ENCODE measurements at regions not wholly inside any gene's neighbourhood (a gene's known extent, or its start where the extent isn't known, plus 50 kb on each side); places are given as distances from the start of the nearest gene placed in this dataset.

DNA sequence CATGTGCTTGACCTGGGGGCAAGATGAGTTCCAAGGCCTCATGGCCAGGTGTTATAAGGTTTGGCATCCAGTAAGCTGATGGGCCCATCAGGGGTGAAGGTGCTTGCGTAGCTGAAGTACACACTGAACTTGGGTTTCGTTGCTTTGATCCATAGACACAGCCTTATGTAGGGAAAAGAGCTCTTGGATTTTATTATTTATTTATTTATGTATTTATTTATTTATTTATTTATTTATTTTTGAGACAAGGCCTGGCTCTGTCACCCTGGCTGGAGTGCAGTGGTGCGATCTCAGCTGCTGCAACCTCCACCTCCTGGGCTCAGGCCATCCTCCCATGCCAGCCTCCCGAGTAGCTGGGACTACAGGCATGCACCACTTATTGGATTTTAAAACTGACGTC, 63.2 kb downstream of the FOXD2 start:
- FAIRE-seq = no peak
- Histone ChIP-seq H3K4me3 (ENCODE audit: extremely low read depth in 1 of 4, insufficient read depth in 2 of 4, low read depth in 3 of 4, low read length in 4 of 4) (no peak overlapping the region), H4K91ac (replicated peaks; ENCODE audit: insufficient read length, low read length) (no peak overlapping the region), H3K4me1 (replicated peaks in 1 of 4; ENCODE audit: control insufficient read depth in 3 of 4, insufficient read depth in 4 of 4, low read length in 3 of 4) (no peaks in the 10 kb centered on the region), H3K27ac (ENCODE audit: low read depth, low read length) (no peak overlapping the region), H4K5ac (ENCODE audit: insufficient read length, low read depth, low read length) (no peak overlapping the region), H2BK5ac (ENCODE audit: low read depth, low read length) (no peak overlapping the region), H3K56ac (replicated peaks; ENCODE audit: insufficient read length, low read depth, low read length) (no peak overlapping the region), H2BK15ac (ENCODE audit: low read length) (no peak overlapping the region), H3K18ac (ENCODE audit: extremely low read depth, low read length) (no peak overlapping the region), H2AK5ac (ENCODE audit: low read depth, low read length) (no peak overlapping the region), H3K27me3 (replicated peaks in 1 of 4; ENCODE audit: control insufficient read depth in 3 of 4, extremely low read depth in 1 of 4, insufficient read depth in 3 of 4, low read length in 3 of 4) (peaks cover 1 to 16% (median 7%) of the 10 kb centered on the region in 4 experiments), H3K9ac (replicated peaks in 1 of 4; ENCODE audit: extremely low read depth in 1 of 4, low read depth in 3 of 4, low read length in 3 of 4) (no peak overlapping the region), H2BK120ac (replicated peaks; ENCODE audit: low read depth, low read length) (no peak overlapping the region), H3K79me1 (ENCODE audit: low read depth, low read length) (no peaks in the 10 kb centered on the region), H2BK20ac (ENCODE audit: low read length) (no peak overlapping the region), H3K14ac (ENCODE audit: insufficient read length) (no peak overlapping the region), H3K36me3 (ENCODE audit: control insufficient read depth in 2 of 4, insufficient read depth in 4 of 4, low read length in 3 of 4) (no peaks in the 10 kb centered on the region), H4K20me1 (replicated peaks in 1 of 2; ENCODE audit: control insufficient read depth in 1 of 2, insufficient read depth in 2 of 2, low read length in 2 of 2) (no peaks in the 10 kb centered on the region), H3K23me2 (ENCODE audit: low read depth, low read length) (no peaks in the 10 kb centered on the region), H3K23ac (ENCODE audit: insufficient read length) (no peak overlapping the region), H3K9me3 (ENCODE audit: insufficient read depth in 2 of 2, low read depth in 1 of 2, low read length in 1 of 2) (no peaks in the 10 kb centered on the region), H2AFZ (ENCODE audit: low read length) (no peak overlapping the region), H3K79me2 (ENCODE audit: control insufficient read depth in 1 of 2, insufficient read depth in 2 of 2, low read length in 2 of 2) (no peaks in the 10 kb centered on the region), H3K4me2 (ENCODE audit: insufficient read depth in 1 of 2, low read depth in 2 of 2, low read length in 2 of 2) (no peak overlapping the region), H3K4ac (replicated peaks; ENCODE audit: insufficient read length, low read depth, low read length) (no peak overlapping the region), H2BK12ac (ENCODE audit: low read depth, low read length) (no peak overlapping the region), H4K8ac (ENCODE audit: extremely low read depth, insufficient read depth, low read length) (no peak overlapping the region)
- ChIA-PET POLR2A (ENCODE audit: partially characterized antibody) (no interaction called here), CTCF (ENCODE audit: partially characterized antibody) (interaction anchor here (0.8 to 5.8 kb wide), 21 partner anchors 9 to 126 kb away, joined by 3 to 18 read pairs (median 4); no protein-coding TSS in a partner anchor)
- no peak for TF ChIP-seq GABPA (IDR thresholded peaks at IDR 0.05; ENCODE audit: borderline replicate concordance, insufficient read depth, low read length)
- TF ChIP-seq CBX8 (IDR thresholded peaks at IDR 0.05; ENCODE audit: borderline replicate concordance, low read depth, low read length) = no peak
- TF ChIP-seq HDAC2 (IDR thresholded peaks at IDR 0.05; ENCODE audit: borderline replicate concordance in 1 of 2, low read depth in 2 of 2, low read length in 2 of 2) = no peak
- TF ChIP-seq POLR2AphosphoS5 (IDR thresholded peaks at IDR 0.05; ENCODE audit: low read depth, low read length) = no peak
- TF ChIP-seq SIN3A (conservative IDR thresholded peaks at IDR 0.05 in 1 of 2, IDR thresholded peaks at IDR 0.05 in 1 of 2; ENCODE audit: low read depth in 1 of 2, low read length in 2 of 2) = no peak
- no peak for TF ChIP-seq HDAC6 (IDR thresholded peaks at IDR 0.05; ENCODE audit: low read depth, low read length)
- TF ChIP-seq BCL11A (IDR thresholded peaks at IDR 0.05; ENCODE audit: low read depth in 2 of 2, low read length in 2 of 2) = no peak
- 87% methylated on average over 5 of the region's 5 CpGs; no CpG with 5 or more reads in 1 of the 2 experiments for WGBS, 2 experiments (ENCODE audit: extremely low coverage in 1 of 2, insufficient coverage in 1 of 2, insufficient read length in 1 of 2, insufficient replicate concordance in 2 of 2, low coverage in 1 of 2, low lambda C conversion rate in 2 of 2, missing lambda C conversion rate in 1 of 2)
- DNase-seq (ENCODE audit: low read depth in 1 of 2, low spot score in 2 of 2) = no peak

All from H1 (cell line).